ENCODE measurements at regions not wholly inside any gene's neighbourhood (a gene's known extent, or its start where the extent isn't known, plus 50 kb on each side); places are given as distances from the start of the nearest gene placed in this dataset.

GRCh38 chr2:41865263-41865662, 182.6 kb upstream of the PKDCC start:
- no peak overlapping the region for H3K4me3 ChIP-seq (ENCODE audit: low read length)
- no peak overlapping the region for H3K4me2 ChIP-seq (ENCODE audit: low read length)
- H3K79me2 ChIP-seq (ENCODE audit: low read length), result no peaks in the 10 kb centered on the region
- H3K36me3 ChIP-seq (replicated peaks; ENCODE audit: low read depth, low read length), result no peaks in the 10 kb centered on the region
- H4K20me1 ChIP-seq (ENCODE audit: insufficient read depth, low read length), result no peaks in the 10 kb centered on the region
- no peaks in the 10 kb centered on the region for H3K4me1 ChIP-seq (ENCODE audit: low read length)
- peaks cover 17% of the 10 kb centered on the region; the same call in 1 of the 2 replicates for H3K27me3 ChIP-seq (ENCODE audit: low read depth, low read length)
- no peak overlapping the region for H2AFZ ChIP-seq (ENCODE audit: low read depth, low read length)
- H3K9me3 ChIP-seq (ENCODE audit: insufficient read depth, low read length), result no peaks in the 10 kb centered on the region
- H3K27ac ChIP-seq (ENCODE audit: low read length), result no peak overlapping the region
- no peak for TF ChIP-seq EZH2phosphoT487 (IDR thresholded peaks at IDR 0.05; ENCODE audit: low read depth)
- no peak for TF ChIP-seq CTCF (IDR thresholded peaks at IDR 0.05; ENCODE audit: low read depth, low read length)
- H3K9ac ChIP-seq (ENCODE audit: low read length), result no peak overlapping the region

GRCh38 chr2:41867553-41867952, 180.3 kb upstream of the PKDCC start:
- H3K9ac ChIP-seq (ENCODE audit: low read length), result no peak overlapping the region
- H3K4me2 ChIP-seq (ENCODE audit: low read length), result peak overlapping the region; percentile 39
- no peaks in the 10 kb centered on the region for H3K36me3 ChIP-seq (replicated peaks; ENCODE audit: low read depth, low read length)
- peak overlapping the region; percentile 23; the same call in 1 of the 2 replicates for H3K4me3 ChIP-seq (ENCODE audit: low read length)
- TF ChIP-seq EZH2phosphoT487 (IDR thresholded peaks at IDR 0.05; ENCODE audit: low read depth) (no peak), CTCF (IDR thresholded peaks at IDR 0.05; ENCODE audit: low read depth, low read length) (no peak)
- no peaks in the 10 kb centered on the region for H3K79me2 ChIP-seq (ENCODE audit: low read length)
- no peaks in the 10 kb centered on the region for H3K4me1 ChIP-seq (ENCODE audit: low read length)
- no peaks in the 10 kb centered on the region for H3K9me3 ChIP-seq (ENCODE audit: insufficient read depth, low read length)
- no peaks in the 10 kb centered on the region for H4K20me1 ChIP-seq (ENCODE audit: insufficient read depth, low read length)
- H3K27me3 ChIP-seq (ENCODE audit: low read depth, low read length), result 0 out of 2 replicates have a peak, but pooled peaks cover 12% of the 10 kb centered on the region
- no peak overlapping the region for H2AFZ ChIP-seq (ENCODE audit: low read depth, low read length)
- no peak overlapping the region for H3K27ac ChIP-seq (ENCODE audit: low read length)

GRCh38 chr2:41869542-41870264, 178.1 kb upstream of the PKDCC start:
- H3K27ac ChIP-seq (ENCODE audit: low read length), result no peak overlapping the region
- no peaks in the 10 kb centered on the region for H3K9me3 ChIP-seq (ENCODE audit: insufficient read depth, low read length)
- no peaks in the 10 kb centered on the region for H3K79me2 ChIP-seq (ENCODE audit: low read length)
- H3K27me3 ChIP-seq (ENCODE audit: low read depth, low read length), result 0 out of 2 replicates have a peak, but pooled peaks cover 12% of the 10 kb centered on the region
- H3K4me2 ChIP-seq (ENCODE audit: low read length), result no peak overlapping the region
- no peak for TF ChIP-seq EZH2phosphoT487 (IDR thresholded peaks at IDR 0.05; ENCODE audit: low read depth)
- TF ChIP-seq CTCF (IDR thresholded peaks at IDR 0.05; ENCODE audit: low read depth, low read length), result peak; percentile 81
- no peaks in the 10 kb centered on the region for H3K4me1 ChIP-seq (ENCODE audit: low read length)
- no peaks in the 10 kb centered on the region for H4K20me1 ChIP-seq (ENCODE audit: insufficient read depth, low read length)
- H3K4me3 ChIP-seq (ENCODE audit: low read length), result no peak overlapping the region
- H2AFZ ChIP-seq (ENCODE audit: low read depth, low read length), result no peak overlapping the region
- H3K36me3 ChIP-seq (replicated peaks; ENCODE audit: low read depth, low read length), result no peaks in the 10 kb centered on the region
- H3K9ac ChIP-seq (ENCODE audit: low read length), result no peak overlapping the region

- Histone ChIP-seq H3K27me3 (ENCODE audit: low read depth, low read length) (0 out of 2 replicates have a peak, but pooled peaks cover 8% of the 10 kb centered on the region), H3K4me1 (ENCODE audit: low read length) (no peaks in the 10 kb centered on the region), H3K4me3 (ENCODE audit: low read length) (no peak overlapping the region), H3K9me3 (ENCODE audit: insufficient read depth, low read length) (no peaks in the 10 kb centered on the region), H3K79me2 (ENCODE audit: low read length) (no peaks in the 10 kb centered on the region), H2AFZ (ENCODE audit: low read depth, low read length) (no peak overlapping the region), H3K27ac (ENCODE audit: low read length) (no peak overlapping the region), H3K36me3 (replicated peaks; ENCODE audit: low read depth, low read length) (no peaks in the 10 kb centered on the region), H4K20me1 (ENCODE audit: insufficient read depth, low read length) (no peaks in the 10 kb centered on the region), H3K9ac (ENCODE audit: low read length) (no peak overlapping the region), H3K4me2 (ENCODE audit: low read length) (no peak overlapping the region)
- no peak for TF ChIP-seq EZH2phosphoT487 (IDR thresholded peaks at IDR 0.05; ENCODE audit: low read depth)
- TF ChIP-seq CTCF (IDR thresholded peaks at IDR 0.05; ENCODE audit: low read depth, low read length), result no peak
Observed at GRCh38 chr2:41870265-41870585, 177.6 kb upstream of the PKDCC start.
